HG03558 (cell line): ENCODE measurements at regions not wholly inside any gene's neighbourhood (a gene's known extent, or its start where the extent isn't known, plus 50 kb on each side); places are given as distances from the start of the nearest gene placed in this dataset.

Experiments used
- ATAC-seq: cut with Tn5 transposase; IDR thresholded peaks from one replicate; pipeline ENCODE4 v1.9.1; 2021; ENCODE audit warnings: moderate number of reproducible peaks; ENCODE audit not compliant: unreplicated experiment; ENCODE audit errors: extremely low read depth

GRCh38 chr12:84692071-84692470 lies 220.5 kb downstream of the SLC6A15 start:
- no peak for ATAC-seq

- ATAC-seq, result no peak
These were observed 221.3 kb downstream of the SLC6A15 start for GRCh38 chr12:84691266-84691665.

GRCh38 chr12:84689638-84690037 lies 223.0 kb downstream of the SLC6A15 start:
- no peak for ATAC-seq

- ATAC-seq, result no peak
These were observed 227.2 kb downstream of the SLC6A15 start for GRCh38 chr12:84685379-84685778.

- no peak for ATAC-seq
These were observed 235.8 kb downstream of the SLC6A15 start for GRCh38 chr12:84676787-84677186.

- ATAC-seq, result no peak
These were observed 250.8 kb downstream of the SLC6A15 start for GRCh38 chr12:84661786-84662185.

GRCh38 chr12:84660139-84660538 lies 252.5 kb downstream of the SLC6A15 start:
- ATAC-seq, result no peak

GRCh38 chr12:84658877-84659276 lies 253.7 kb downstream of the SLC6A15 start:
- no peak for ATAC-seq

GRCh38 chr12:84656705-84657104 lies 255.9 kb downstream of the SLC6A15 start:
- ATAC-seq, result no peak

GRCh38 chr12:84653482-84653881 lies 259.1 kb downstream of the SLC6A15 start:
- no peak for ATAC-seq

GRCh38 chr12:84648425-84648824 lies 264.2 kb downstream of the SLC6A15 start:
- ATAC-seq, result no peak

- no peak for ATAC-seq
These were observed 267.7 kb downstream of the SLC6A15 start for GRCh38 chr12:84644908-84645307.

GRCh38 chr12:84643993-84644392 lies 268.6 kb downstream of the SLC6A15 start:
- no peak for ATAC-seq

GRCh38 chr12:84641940-84642545 lies 270.6 kb downstream of the SLC6A15 start:
- ATAC-seq, result no peak

GRCh38 chr12:84638811-84639368 lies 273.7 kb downstream of the SLC6A15 start:
- ATAC-seq, result no peak

- no peak for ATAC-seq
These were observed 274.7 kb downstream of the SLC6A15 start for GRCh38 chr12:84637926-84638325.

GRCh38 chr12:84636801-84637290 lies 275.8 kb downstream of the SLC6A15 start:
- no peak for ATAC-seq

- ATAC-seq, result no peak
These were observed 278.1 kb downstream of the SLC6A15 start for GRCh38 chr12:84634526-84634925.

- ATAC-seq, result no peak
These were observed 280.0 kb downstream of the SLC6A15 start for GRCh38 chr12:84632556-84632955.

- no peak for ATAC-seq
These were observed 281.6 kb downstream of the SLC6A15 start for GRCh38 chr12:84631020-84631419.

GRCh38 chr12:84627593-84627992 lies 285.0 kb downstream of the SLC6A15 start:
- no peak for ATAC-seq

GRCh38 chr12:84624601-84625000 lies 288.0 kb downstream of the SLC6A15 start:
- ATAC-seq, result no peak
